Vagina (tissue), 2 donors: ENCODE measurements at regions not wholly inside any gene's neighbourhood (a gene's known extent, or its start where the extent isn't known, plus 50 kb on each side); places are given as distances from the start of the nearest gene placed in this dataset.

ENCODE experiments used
- DNase-seq, 2 donors: peaks; one replicate each; pipeline ENCODE4 v3.0.0-alpha.2; 2017; ENCODE audit errors: extremely low spot score in 2 of 2
- H3K27ac ChIP-seq: fragments of 200-600 bp; sonication (generic); one replicate; pipeline ENCODE4 v1.5.1; 2019
- H3K27me3 ChIP-seq: fragments of 200-600 bp; sonication (generic); one replicate; pipeline ENCODE4 v1.5.1; 2019
- H3K36me3 ChIP-seq, 2 donors: fragments of 200-600 bp; sonication (generic); one replicate each; pipeline ENCODE4 v1.5.1; 2017 to 2019
- H3K4me1 ChIP-seq: fragments of 200-600 bp; sonication (generic); one replicate; pipeline ENCODE4 v1.5.1; 2019
- H3K4me3 ChIP-seq, 2 donors: fragments of 200-600 bp; sonication (generic); 1 replicate in 1 of 2; 2 replicates in 1 of 2; pipeline ENCODE4 v1.5.1; 2016 to 2019
- H3K9me3 ChIP-seq: fragments of 200-600 bp; sonication (generic); one replicate; pipeline ENCODE4 v1.5.1; 2019
- CTCF ChIP-seq, 3 experiments: fragments of 450-650 bp in 2 of 3; fragments of 200-600 bp in 1 of 3; sonication (generic) in 1 of 3; IDR thresholded peaks; one replicate each; pipeline ENCODE4 v1.5.1; 2017 to 2019; ENCODE audit warnings: antibody characterized with exemption in 3 of 3, mild to moderate bottlenecking in 2 of 3, moderate library complexity in 2 of 3
- POLR2A ChIP-seq, 2 donors: fragments of 450-650 bp; IDR thresholded peaks; one replicate each; pipeline ENCODE4 v1.6.1; 2017; ENCODE audit warnings: antibody characterized with exemption in 2 of 2, mild to moderate bottlenecking in 2 of 2, moderate library complexity in 2 of 2
- POLR2AphosphoS5 ChIP-seq, 2 donors: sonication (generic); formaldehyde crosslinking; IDR thresholded peaks; one replicate each; pipeline ENCODE4 v1.9.0; 2017; ENCODE audit warnings: antibody characterized with exemption in 2 of 2, mild to moderate bottlenecking in 2 of 2, low read depth in 1 of 2; ENCODE audit not compliant: insufficient read depth in 1 of 2
- intact Hi-C: fragments of 100-400 bp; cut with DNase I; formaldehyde crosslinking; loops from one replicate; pipeline ENCODE4 v1.15.1; 2023

- Histone ChIP-seq H3K9me3 (no peaks in the 10 kb centered on the region), H3K4me3 (peak overlapping the region; percentile 43 to 52), H3K27ac (peak overlapping the region; percentile 96), H3K27me3 (no peaks in the 10 kb centered on the region), H3K36me3 (no peaks in the 10 kb centered on the region), H3K4me1 (peaks cover 92% of the 10 kb centered on the region)
- DNase-seq = no peak
- TF ChIP-seq CTCF (IDR thresholded peaks at IDR 0.05) (no peak), POLR2A (IDR thresholded peaks at IDR 0.05) (no peak), POLR2AphosphoS5 (IDR thresholded peaks at IDR 0.05; ENCODE audit: insufficient read depth in 1 of 2, low read depth in 1 of 2) (peak; percentile 28 to 67)
- intact Hi-C loops = loop anchor here (5.0 kb wide), 1 partner anchor 50 kb away; the partner anchor contains the start of gene NCOR2
These were observed 50.0 kb downstream of the NCOR2 start for GRCh38 chr12:124517260-124518050.

GRCh38 chr12:124516850-124517249, 50.6 kb downstream of the NCOR2 start:
- H3K36me3 ChIP-seq = no peaks in the 10 kb centered on the region
- intact Hi-C loops = loop anchor here (5.0 kb wide), 1 partner anchor 50 kb away; the partner anchor contains the start of gene NCOR2
- H3K27me3 ChIP-seq = no peaks in the 10 kb centered on the region
- TF ChIP-seq POLR2AphosphoS5 (IDR thresholded peaks at IDR 0.05; ENCODE audit: insufficient read depth in 1 of 2, low read depth in 1 of 2) (no peak), POLR2A (IDR thresholded peaks at IDR 0.05) (no peak), CTCF (IDR thresholded peaks at IDR 0.05) (no peak)
- H3K4me1 ChIP-seq = peaks cover 92% of the 10 kb centered on the region
- peak overlapping the region; percentile 96 for H3K27ac ChIP-seq
- no peaks in the 10 kb centered on the region for H3K9me3 ChIP-seq
- no peak for DNase-seq
- H3K4me3 ChIP-seq = peak overlapping the region; percentile 43 to 52

GRCh38 chr12:124515981-124516380, 51.4 kb downstream of the NCOR2 start:
- H3K4me3 ChIP-seq = peak overlapping the region in 1 of 2 donors; percentile 6
- H3K4me1 ChIP-seq = peaks cover 92% of the 10 kb centered on the region
- no peak for DNase-seq
- H3K27ac ChIP-seq = peak overlapping the region; percentile 96
- no peaks in the 10 kb centered on the region for H3K9me3 ChIP-seq
- intact Hi-C loops = loop anchor here (5.0 kb wide), 1 partner anchor 51 kb away; the partner anchor contains the start of gene NCOR2
- no peaks in the 10 kb centered on the region for H3K36me3 ChIP-seq
- H3K27me3 ChIP-seq = no peaks in the 10 kb centered on the region
- TF ChIP-seq POLR2AphosphoS5 (IDR thresholded peaks at IDR 0.05; ENCODE audit: insufficient read depth in 1 of 2, low read depth in 1 of 2) = no peak
- no peak for TF ChIP-seq POLR2A (IDR thresholded peaks at IDR 0.05)
- TF ChIP-seq CTCF (IDR thresholded peaks at IDR 0.05) = no peak

- Histone ChIP-seq H3K9me3 (no peaks in the 10 kb centered on the region), H3K4me3 (no peak overlapping the region), H3K4me1 (peaks cover 92% of the 10 kb centered on the region), H3K27me3 (no peaks in the 10 kb centered on the region), H3K27ac (peak overlapping the region; percentile 96), H3K36me3 (no peaks in the 10 kb centered on the region)
- intact Hi-C loops = loop anchor here (5.0 kb wide), 2 partner anchors 52 to 242 kb away; partner anchors contain the start of gene NCOR2
- DNase-seq = no peak
- TF ChIP-seq CTCF (IDR thresholded peaks at IDR 0.05) (no peak), POLR2A (IDR thresholded peaks at IDR 0.05) (no peak), POLR2AphosphoS5 (IDR thresholded peaks at IDR 0.05; ENCODE audit: insufficient read depth in 1 of 2, low read depth in 1 of 2) (no peak)
These were observed 52.1 kb downstream of the NCOR2 start for GRCh38 chr12:124514996-124515932.
